Mesenchymal stem cell (in vitro differentiated cells and primary cell): ENCODE measurements at regions not wholly inside any gene's neighbourhood (a gene's known extent, or its start where the extent isn't known, plus 50 kb on each side); places are given as distances from the start of the nearest gene placed in this dataset.

ENCODE experiments used
- DNase-seq: peaks from one replicate; pipeline ENCODE4 v3.0.0-alpha.2; 2013
- H2AFZ ChIP-seq: one replicate; pipeline ENCODE4 v1.6.1; 2013; ENCODE audit warnings: low read depth, mild to moderate bottlenecking, control low read depth, inconsistent platforms, low read length, moderate library complexity
- H2AK5ac ChIP-seq: 2 replicates; pipeline ENCODE4 v1.6.1; 2013; ENCODE audit warnings: low read length, moderate library complexity, mild to moderate bottlenecking, inconsistent platforms; ENCODE audit not compliant: severe bottlenecking
- H2BK120ac ChIP-seq: one replicate; pipeline ENCODE4 v1.6.1; 2013; ENCODE audit warnings: low read depth, mild to moderate bottlenecking, inconsistent platforms, low read length, moderate library complexity
- H2BK12ac ChIP-seq, 2 experiments: one replicate each; pipeline ENCODE4 v1.6.1; 2013; ENCODE audit warnings: inconsistent platforms in 2 of 2, low read length in 2 of 2, mild to moderate bottlenecking in 2 of 2, moderate library complexity in 2 of 2, control low read depth in 1 of 2
- H2BK15ac ChIP-seq: one replicate; pipeline ENCODE4 v1.6.1; 2013; ENCODE audit warnings: mild to moderate bottlenecking, low read depth, inconsistent platforms; ENCODE audit not compliant: poor library complexity, severe bottlenecking
- H2BK5ac ChIP-seq: 2 replicates; pipeline ENCODE4 v1.6.1; 2013; ENCODE audit warnings: low read depth, mild to moderate bottlenecking, low read length, control low read depth, inconsistent platforms; ENCODE audit not compliant: poor library complexity, severe bottlenecking
- H3K14ac ChIP-seq, 2 experiments: one replicate each; pipeline ENCODE4 v1.6.1; 2013; ENCODE audit warnings: inconsistent platforms in 2 of 2, low read length in 2 of 2, control low read depth in 1 of 2, mild to moderate bottlenecking in 1 of 2, moderate library complexity in 1 of 2
- H3K18ac ChIP-seq, 2 experiments: one replicate each; pipeline ENCODE4 v1.6.1; 2013; ENCODE audit warnings: inconsistent platforms in 2 of 2, low read length in 2 of 2, control low read depth in 1 of 2, low read depth in 1 of 2, mild to moderate bottlenecking in 1 of 2
- H3K23ac ChIP-seq, 2 experiments: one replicate each; pipeline ENCODE4 v1.6.1; 2013; ENCODE audit warnings: inconsistent platforms in 2 of 2, low read length in 2 of 2, mild to moderate bottlenecking in 2 of 2, moderate library complexity in 2 of 2, control low read depth in 1 of 2
- H3K27ac ChIP-seq: 2 replicates; pipeline ENCODE4 v1.5.1; 2013; ENCODE audit warnings: mild to moderate bottlenecking, moderate library complexity, low read length, control low read depth, inconsistent platforms; ENCODE audit not compliant: poor library complexity, severe bottlenecking
- H3K27me3 ChIP-seq, 2 experiments: 2 replicates each; pipeline versions ENCODE4 v1.6.1 to v1.7.0; 2013; ENCODE audit warnings: low read length in 2 of 2, mild to moderate bottlenecking in 2 of 2, moderate library complexity in 2 of 2, control low read depth in 1 of 2, inconsistent platforms in 1 of 2; ENCODE audit not compliant: control insufficient read depth in 1 of 2, insufficient read depth in 1 of 2
- H3K36me3 ChIP-seq, 2 experiments: 2 replicates each; pipeline versions ENCODE4 v1.6.1 to v1.7.0; 2013; ENCODE audit warnings: low read length in 2 of 2, control low read depth in 1 of 2, inconsistent platforms in 1 of 2, low read depth in 1 of 2, mild to moderate bottlenecking in 1 of 2; ENCODE audit not compliant: insufficient read depth in 2 of 2, control insufficient read depth in 1 of 2
- H3K4ac ChIP-seq, 2 experiments: one replicate each; pipeline ENCODE4 v1.6.1; 2013; ENCODE audit warnings: inconsistent platforms in 2 of 2, low read length in 2 of 2, mild to moderate bottlenecking in 2 of 2, moderate library complexity in 2 of 2, control low read depth in 1 of 2, low read depth in 1 of 2
- H3K4me1 ChIP-seq: 2 replicates; pipeline ENCODE4 v1.6.1; 2013; ENCODE audit warnings: low read depth, low read length, control low read depth; ENCODE audit not compliant: control insufficient read depth, insufficient read depth
- H3K4me2 ChIP-seq: 2 replicates; pipeline ENCODE4 v1.6.1; 2013; ENCODE audit warnings: low read length, mild to moderate bottlenecking, inconsistent platforms; ENCODE audit not compliant: poor library complexity, severe bottlenecking
- H3K4me3 ChIP-seq, 2 experiments: 2 replicates each; pipeline versions ENCODE4 v1.5.1 to v1.7.0; 2013; ENCODE audit warnings: low read length in 2 of 2, mild to moderate bottlenecking in 2 of 2, control low read depth in 1 of 2, low read depth in 1 of 2; ENCODE audit not compliant: insufficient read depth in 1 of 2
- H3K79me1 ChIP-seq: replicated peaks from 2 replicates; pipeline ENCODE4 v1.6.1; 2013; ENCODE audit warnings: mild to moderate bottlenecking, control low read depth, low read length, inconsistent platforms; ENCODE audit not compliant: poor library complexity, severe bottlenecking
- H3K9ac ChIP-seq: 2 replicates; pipeline ENCODE4 v1.7.0; 2013; ENCODE audit warnings: mild to moderate bottlenecking, low read length, moderate library complexity
- H3K9me3 ChIP-seq: 2 replicates; pipeline ENCODE4 v1.7.0; 2013; ENCODE audit warnings: mild to moderate bottlenecking, low read length; ENCODE audit not compliant: control insufficient read depth
- H4K8ac ChIP-seq: one replicate; pipeline ENCODE4 v1.6.1; 2013; ENCODE audit warnings: inconsistent platforms, mild to moderate bottlenecking, low read length, moderate library complexity
- H4K91ac ChIP-seq: one replicate; pipeline ENCODE4 v1.6.1; 2013; ENCODE audit warnings: mild to moderate bottlenecking, low read length, inconsistent platforms
- WGBS: methylation state at CpG from one replicate; pipeline ENCODE4 v1.1.7; 2013; ENCODE audit warnings: mixed read lengths; 5-methylcytosine and 5-hydroxymethylcytosine counted together

DNA sequence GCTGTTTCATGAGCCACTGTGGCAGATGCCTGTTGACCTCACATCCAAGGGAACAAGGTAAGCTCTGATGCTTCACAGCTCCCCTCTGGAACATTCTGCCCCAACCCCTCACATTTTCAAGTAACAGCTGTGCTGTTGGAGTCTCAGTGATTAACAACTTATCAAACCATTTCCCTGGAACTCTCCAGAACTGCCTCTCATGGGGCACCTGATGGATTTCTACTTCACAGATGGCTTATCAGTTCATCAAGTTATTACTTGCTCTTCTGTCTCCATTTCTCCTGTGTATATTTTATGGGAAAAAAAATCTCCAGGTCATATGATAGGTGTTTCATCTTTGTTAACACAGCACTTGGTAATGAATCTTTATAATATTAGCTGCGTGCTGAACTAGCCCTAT is 322.4 kb downstream of the MAN2A1 start:
- Histone ChIP-seq H3K4ac (no peak overlapping the region), H2BK12ac (no peak overlapping the region), H2BK5ac (no peak overlapping the region), H3K27ac (no peak overlapping the region), H3K14ac (no peak overlapping the region), H4K8ac (no peak overlapping the region), H4K91ac (no peak overlapping the region), H3K4me1 (no peaks in the 10 kb centered on the region), H3K79me1 (no peaks in the 10 kb centered on the region), H2AFZ (no peak overlapping the region), H2AK5ac (no peak overlapping the region), H3K9ac (no peak overlapping the region), H2BK120ac (no peak overlapping the region), H3K18ac (no peak overlapping the region), H2BK15ac (no peak overlapping the region), H3K36me3 (no peaks in the 10 kb centered on the region), H3K27me3 (no peaks in the 10 kb centered on the region), H3K4me2 (no peak overlapping the region), H3K9me3 (no peaks in the 10 kb centered on the region), H3K4me3 (no peak overlapping the region), H3K23ac (no peak overlapping the region)
- WGBS, result no CpG with 5 or more reads among the region's 1 CpG
- no peak for DNase-seq

GRCh38 chr5:110013017-110013416 is 323.3 kb downstream of the MAN2A1 start:
- Histone ChIP-seq H3K4me3 (no peak overlapping the region), H3K79me1 (no peaks in the 10 kb centered on the region), H3K4me1 (no peaks in the 10 kb centered on the region), H3K9me3 (no peaks in the 10 kb centered on the region), H4K91ac (no peak overlapping the region), H4K8ac (no peak overlapping the region), H2BK12ac (no peak overlapping the region), H2BK5ac (no peak overlapping the region), H3K4me2 (no peak overlapping the region), H3K18ac (no peak overlapping the region), H3K4ac (no peak overlapping the region), H3K27me3 (no peaks in the 10 kb centered on the region), H3K36me3 (no peaks in the 10 kb centered on the region), H2AK5ac (no peak overlapping the region), H3K23ac (no peak overlapping the region), H3K9ac (no peak overlapping the region), H3K14ac (no peak overlapping the region), H2AFZ (no peak overlapping the region), H2BK120ac (no peak overlapping the region), H2BK15ac (no peak overlapping the region), H3K27ac (no peak overlapping the region)
- no peak for DNase-seq

- DNase-seq, result no peak
- H3K4me3 ChIP-seq, result no peak overlapping the region
- no peak overlapping the region for H2BK5ac ChIP-seq
- no peak overlapping the region for H3K23ac ChIP-seq
- H3K36me3 ChIP-seq, result no peaks in the 10 kb centered on the region
- no peaks in the 10 kb centered on the region for H3K4me1 ChIP-seq
- H3K27me3 ChIP-seq, result no peaks in the 10 kb centered on the region
- H4K8ac ChIP-seq, result no peak overlapping the region
- no peaks in the 10 kb centered on the region for H3K9me3 ChIP-seq
- H3K14ac ChIP-seq, result no peak overlapping the region
- no peak overlapping the region for H4K91ac ChIP-seq
- H2BK15ac ChIP-seq, result no peak overlapping the region
- no peak overlapping the region for H3K27ac ChIP-seq
- no peak overlapping the region for H2BK12ac ChIP-seq
- no peak overlapping the region for H3K18ac ChIP-seq
- no peaks in the 10 kb centered on the region for H3K79me1 ChIP-seq
- H3K4me2 ChIP-seq, result no peak overlapping the region
- 100% methylated on average over 2 of the region's 2 CpGs for WGBS
- H3K9ac ChIP-seq, result no peak overlapping the region
- no peak overlapping the region for H2BK120ac ChIP-seq
- no peak overlapping the region for H3K4ac ChIP-seq
- no peak overlapping the region for H2AFZ ChIP-seq
- no peak overlapping the region for H2AK5ac ChIP-seq
Observed at GRCh38 chr5:110017854-110018253, 328.1 kb downstream of the MAN2A1 start.

GRCh38 chr5:110018509-110018908 is 328.8 kb downstream of the MAN2A1 start:
- Histone ChIP-seq H3K27ac (no peak overlapping the region), H3K4me3 (no peak overlapping the region), H3K4ac (no peak overlapping the region), H2AK5ac (no peak overlapping the region), H2BK12ac (no peak overlapping the region), H3K4me1 (no peaks in the 10 kb centered on the region), H3K23ac (peak overlapping the region in 1 of 2 experiments; percentile 73), H3K27me3 (no peaks in the 10 kb centered on the region), H4K91ac (no peak overlapping the region), H2BK120ac (no peak overlapping the region), H3K14ac (peak overlapping the region in 1 of 2 experiments; percentile 2), H2BK5ac (no peak overlapping the region), H4K8ac (no peak overlapping the region), H2AFZ (no peak overlapping the region), H3K79me1 (no peaks in the 10 kb centered on the region), H3K4me2 (no peak overlapping the region), H3K18ac (no peak overlapping the region), H3K9ac (no peak overlapping the region), H3K9me3 (no peaks in the 10 kb centered on the region), H2BK15ac (no peak overlapping the region), H3K36me3 (no peaks in the 10 kb centered on the region)
- DNase-seq, result no peak
- WGBS, result 100% methylated on average over 5 of the region's 5 CpGs
